GM12874 (cell line): ENCODE measurements at regions not wholly inside any gene's neighbourhood (a gene's known extent, or its start where the extent isn't known, plus 50 kb on each side); places are given as distances from the start of the nearest gene placed in this dataset.

Source experiments
- TF ChIP-seq, protein P1 (sequence below): IDR thresholded peaks from 2 replicates; pipeline ENCODE4 v1.5.1; 2011; ENCODE audit warnings: low read depth, mild to moderate bottlenecking, control low read depth, low read length, moderate library complexity; ENCODE audit not compliant: insufficient read depth

GRCh38 chr3:24999357-24999756, 428.7 kb upstream of the RARB start:
- TF ChIP-seq, protein P1, sequence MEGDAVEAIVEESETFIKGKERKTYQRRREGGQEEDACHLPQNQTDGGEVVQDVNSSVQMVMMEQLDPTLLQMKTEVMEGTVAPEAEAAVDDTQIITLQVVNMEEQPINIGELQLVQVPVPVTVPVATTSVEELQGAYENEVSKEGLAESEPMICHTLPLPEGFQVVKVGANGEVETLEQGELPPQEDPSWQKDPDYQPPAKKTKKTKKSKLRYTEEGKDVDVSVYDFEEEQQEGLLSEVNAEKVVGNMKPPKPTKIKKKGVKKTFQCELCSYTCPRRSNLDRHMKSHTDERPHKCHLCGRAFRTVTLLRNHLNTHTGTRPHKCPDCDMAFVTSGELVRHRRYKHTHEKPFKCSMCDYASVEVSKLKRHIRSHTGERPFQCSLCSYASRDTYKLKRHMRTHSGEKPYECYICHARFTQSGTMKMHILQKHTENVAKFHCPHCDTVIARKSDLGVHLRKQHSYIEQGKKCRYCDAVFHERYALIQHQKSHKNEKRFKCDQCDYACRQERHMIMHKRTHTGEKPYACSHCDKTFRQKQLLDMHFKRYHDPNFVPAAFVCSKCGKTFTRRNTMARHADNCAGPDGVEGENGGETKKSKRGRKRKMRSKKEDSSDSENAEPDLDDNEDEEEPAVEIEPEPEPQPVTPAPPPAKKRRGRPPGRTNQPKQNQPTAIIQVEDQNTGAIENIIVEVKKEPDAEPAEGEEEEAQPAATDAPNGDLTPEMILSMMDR: no peak

GRCh38 chr3:25000971-25001591, 427.0 kb upstream of the RARB start:
- TF ChIP-seq, protein P1: no peak

GRCh38 chr3:25002052-25002451, 426.0 kb upstream of the RARB start:
- TF ChIP-seq, protein P1: no peak

DNA sequence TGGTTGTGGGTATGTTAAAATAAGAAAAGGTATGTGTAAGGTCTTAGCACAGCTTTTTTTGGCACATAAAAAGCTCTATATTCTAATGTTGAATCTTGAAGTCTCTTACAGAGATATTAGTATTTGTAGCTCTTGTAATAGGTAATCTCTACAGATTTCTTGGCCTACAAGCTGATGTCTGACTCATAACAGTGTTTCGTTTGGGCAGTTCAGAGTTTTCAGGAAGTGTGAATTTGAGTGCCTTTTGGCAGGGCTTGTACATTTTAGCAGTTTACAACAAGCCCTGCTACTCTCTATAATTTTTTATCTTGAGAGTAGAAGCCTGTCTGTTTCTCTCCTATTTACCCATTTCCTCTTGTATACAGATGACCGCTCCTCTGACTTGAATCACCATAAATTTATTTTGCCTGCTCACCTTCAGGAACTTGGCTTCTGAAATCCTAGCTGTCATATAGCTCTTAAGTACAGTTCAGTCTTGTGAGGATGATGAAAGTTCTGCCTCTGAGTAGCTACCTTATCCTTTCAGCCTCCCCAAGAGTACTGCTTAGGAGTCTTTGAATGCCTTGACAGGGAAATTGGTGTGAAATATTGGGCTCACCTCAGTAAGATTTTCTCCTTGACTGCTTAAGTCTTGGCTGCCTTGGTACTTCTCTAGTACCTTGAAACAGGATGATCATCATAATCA, 419.9 kb upstream of the RARB start:
- TF ChIP-seq, protein P1: no peak

- TF ChIP-seq, protein P1: no peak
Observed at GRCh38 chr3:25009665-25010064, 418.4 kb upstream of the RARB start.

DNA sequence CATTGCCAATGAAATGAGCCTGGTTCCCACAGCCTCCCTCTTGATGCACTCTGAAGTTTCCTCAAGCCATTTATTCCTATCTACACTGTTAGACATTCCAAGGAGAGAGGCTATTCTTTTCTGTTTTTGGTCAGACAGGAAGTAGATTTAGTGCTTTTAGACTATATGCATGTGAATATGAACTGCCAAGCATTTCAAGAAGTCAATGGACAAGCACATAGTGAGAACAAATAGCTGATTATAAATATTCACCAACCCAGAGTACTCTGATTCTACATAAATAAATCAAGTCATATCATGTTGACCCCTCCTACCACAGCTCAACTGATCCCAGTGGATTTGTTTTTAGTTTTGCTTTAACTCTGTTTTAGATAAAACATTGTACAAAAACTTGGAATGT, 412.5 kb upstream of the RARB start:
- TF ChIP-seq, protein P1: no peak

DNA sequence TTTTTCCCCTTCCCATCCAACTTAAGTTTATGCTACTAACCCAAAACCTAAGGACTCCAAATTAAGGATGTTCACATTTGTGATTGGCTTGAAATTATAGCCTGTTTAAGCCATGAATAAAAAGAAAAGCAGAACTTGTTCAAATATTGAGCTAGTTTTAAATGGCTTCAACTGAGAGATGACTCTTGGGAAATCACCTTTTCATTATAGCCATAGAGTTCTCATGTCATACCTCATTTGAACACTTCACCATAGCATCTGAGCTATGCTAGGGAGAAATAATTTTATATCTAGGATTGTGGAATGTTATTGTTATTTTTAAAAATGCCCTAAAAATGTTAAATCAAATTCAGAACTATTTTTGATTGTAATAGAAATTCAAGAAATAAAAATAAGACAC, 409.2 kb upstream of the RARB start:
- TF ChIP-seq, protein P1: no peak
